H7 (cell line): ENCODE measurements at regions not wholly inside any gene's neighbourhood (a gene's known extent, or its start where the extent isn't known, plus 50 kb on each side); places are given as distances from the start of the nearest gene placed in this dataset.

Experiments used
- DNase-seq: peaks from one replicate; pipeline ENCODE4 v3.0.0; 2012
- H3K27me3 ChIP-seq: 2 replicates; pipeline ENCODE4 v1.6.0; 2011; ENCODE audit warnings: mild to moderate bottlenecking, low read length; ENCODE audit not compliant: control insufficient read depth, insufficient read depth
- H3K36me3 ChIP-seq: replicated peaks from 2 replicates; pipeline ENCODE4 v1.5.1; 2011; ENCODE audit warnings: low read length; ENCODE audit not compliant: control insufficient read depth, insufficient read depth
- H3K4me3 ChIP-seq: 2 replicates; pipeline ENCODE4 v1.5.1; 2011; ENCODE audit warnings: low read depth, mild to moderate bottlenecking, control low read depth, low read length, moderate library complexity; ENCODE audit not compliant: insufficient read depth

- Histone ChIP-seq H3K4me3 (no peak overlapping the region), H3K27me3 (no peaks in the 10 kb centered on the region), H3K36me3 (no peaks in the 10 kb centered on the region)
- no peak for DNase-seq
Measured at GRCh38 chr16:51875834-51876600, 670.9 kb downstream of the TOX3 start.

- Histone ChIP-seq H3K36me3 (no peaks in the 10 kb centered on the region), H3K4me3 (no peak overlapping the region), H3K27me3 (no peaks in the 10 kb centered on the region)
- no peak for DNase-seq
Measured at GRCh38 chr16:51872524-51872923, 674.4 kb downstream of the TOX3 start.

GRCh38 chr16:51870296-51870854 lies 676.6 kb downstream of the TOX3 start:
- Histone ChIP-seq H3K4me3 (no peak overlapping the region), H3K36me3 (no peaks in the 10 kb centered on the region), H3K27me3 (no peaks in the 10 kb centered on the region)
- no peak for DNase-seq

- Histone ChIP-seq H3K4me3 (no peak overlapping the region), H3K27me3 (no peaks in the 10 kb centered on the region), H3K36me3 (no peaks in the 10 kb centered on the region)
- no peak for DNase-seq
Measured at GRCh38 chr16:51869176-51869575, 677.8 kb downstream of the TOX3 start.

GRCh38 chr16:51868631-51869030 lies 678.3 kb downstream of the TOX3 start:
- DNase-seq: no peak
- Histone ChIP-seq H3K27me3 (no peaks in the 10 kb centered on the region), H3K4me3 (no peak overlapping the region), H3K36me3 (no peaks in the 10 kb centered on the region)

GRCh38 chr16:51867386-51868065 lies 679.4 kb downstream of the TOX3 start:
- Histone ChIP-seq H3K4me3 (no peak overlapping the region), H3K36me3 (no peaks in the 10 kb centered on the region), H3K27me3 (no peaks in the 10 kb centered on the region)
- no peak for DNase-seq

- no peak for DNase-seq
- H3K4me3 ChIP-seq: no peak overlapping the region
- H3K27me3 ChIP-seq: no peaks in the 10 kb centered on the region
- no peaks in the 10 kb centered on the region for H3K36me3 ChIP-seq
Measured at GRCh38 chr16:51864575-51864974, 682.4 kb downstream of the TOX3 start.

GRCh38 chr16:51854401-51854951 lies 692.5 kb downstream of the TOX3 start:
- H3K4me3 ChIP-seq: no peak overlapping the region
- no peak for DNase-seq
- no peaks in the 10 kb centered on the region for H3K27me3 ChIP-seq
- no peaks in the 10 kb centered on the region for H3K36me3 ChIP-seq

- Histone ChIP-seq H3K4me3 (no peak overlapping the region), H3K27me3 (no peaks in the 10 kb centered on the region), H3K36me3 (no peaks in the 10 kb centered on the region)
- no peak for DNase-seq
Measured at GRCh38 chr16:51853586-51853985, 693.4 kb downstream of the TOX3 start.

- no peaks in the 10 kb centered on the region for H3K36me3 ChIP-seq
- no peak overlapping the region for H3K4me3 ChIP-seq
- H3K27me3 ChIP-seq: no peaks in the 10 kb centered on the region
- DNase-seq: no peak
Measured at GRCh38 chr16:51852892-51853291, 694.1 kb downstream of the TOX3 start.

GRCh38 chr16:51851111-51851510 lies 695.8 kb downstream of the TOX3 start:
- Histone ChIP-seq H3K36me3 (no peaks in the 10 kb centered on the region), H3K4me3 (no peak overlapping the region), H3K27me3 (no peaks in the 10 kb centered on the region)
- DNase-seq: no peak

GRCh38 chr16:51849715-51850114 lies 697.2 kb downstream of the TOX3 start:
- Histone ChIP-seq H3K27me3 (no peaks in the 10 kb centered on the region), H3K4me3 (no peak overlapping the region), H3K36me3 (no peaks in the 10 kb centered on the region)
- DNase-seq: no peak

GRCh38 chr16:51845586-51846305 lies 694.7 kb upstream of the SALL1 start:
- no peaks in the 10 kb centered on the region for H3K36me3 ChIP-seq
- DNase-seq: no peak
- no peak overlapping the region for H3K4me3 ChIP-seq
- no peaks in the 10 kb centered on the region for H3K27me3 ChIP-seq

GRCh38 chr16:51839727-51840462 lies 688.8 kb upstream of the SALL1 start:
- Histone ChIP-seq H3K27me3 (no peaks in the 10 kb centered on the region), H3K4me3 (no peak overlapping the region), H3K36me3 (no peaks in the 10 kb centered on the region)
- no peak for DNase-seq
